SU-DHL-6 (cell line): ENCODE measurements at regions not wholly inside any gene's neighbourhood (a gene's known extent, or its start where the extent isn't known, plus 50 kb on each side); places are given as distances from the start of the nearest gene placed in this dataset.

Experiments
- H2AFZ ChIP-seq: fragments of 200-600 bp; sonication (generic); 2 replicates; pipeline ENCODE4 v1.6.1; 2014; ENCODE audit warnings: low read depth, mild to moderate bottlenecking, moderate library complexity, mixed read lengths, antibody characterized with exemption, low read length; ENCODE audit not compliant: severe bottlenecking
- H3F3A ChIP-seq: fragments of 200-600 bp; shearing (Covaris generic); 2 replicates; pipeline ENCODE4 v1.6.0; 2016; ENCODE audit warnings: antibody characterized with exemption, mild to moderate bottlenecking; ENCODE audit not compliant: insufficient read depth
- H3K27ac ChIP-seq: fragments of 200-600 bp; sonication (generic); 2 replicates; pipeline ENCODE4 v1.5.1; 2016; ENCODE audit warnings: low read depth, mild to moderate bottlenecking, low read length, moderate library complexity, mixed read lengths
- H3K27me3 ChIP-seq: fragments of 200-600 bp; sonication (generic), shearing (Covaris generic); 2 replicates; pipeline ENCODE4 v1.6.0; 2014; ENCODE audit warnings: mild to moderate bottlenecking, low read length
- H3K36me3 ChIP-seq: fragments of 200-600 bp; sonication (generic); 2 replicates; pipeline ENCODE4 v1.6.1; 2014; ENCODE audit warnings: mild to moderate bottlenecking, low read length, mixed read lengths
- H3K4me2 ChIP-seq: fragments of 300-600, 200-600 bp; shearing (Covaris generic), sonication (generic); 2 replicates; pipeline ENCODE4 v1.6.0; 2014; ENCODE audit warnings: low read length, low read depth, mild to moderate bottlenecking; ENCODE audit not compliant: poor library complexity, severe bottlenecking
- H3K4me3 ChIP-seq: fragments of 200-600 bp; sonication (generic); 2 replicates; pipeline ENCODE4 v1.5.1; 2014; ENCODE audit warnings: antibody characterized with exemption, low read length, mild to moderate bottlenecking, mixed read lengths; ENCODE audit not compliant: insufficient read depth, poor library complexity, severe bottlenecking
- H3K79me2 ChIP-seq: fragments of 200-600 bp; sonication (generic); 2 replicates; pipeline ENCODE4 v1.6.1; 2014; ENCODE audit warnings: mild to moderate bottlenecking, low read length, moderate library complexity; ENCODE audit not compliant: insufficient read depth
- H3K9ac ChIP-seq: fragments of 200-600 bp; sonication (generic); 2 replicates; pipeline ENCODE4 v1.7.0; 2014; ENCODE audit warnings: mild to moderate bottlenecking, low read length
- H3K9me2 ChIP-seq: fragments of 200-600 bp; sonication (generic); replicated peaks from 2 replicates; pipeline ENCODE4 v1.6.1; 2014; ENCODE audit warnings: low read length; ENCODE audit not compliant: insufficient read depth
- H3K9me3 ChIP-seq: fragments of 200-600 bp; sonication (generic); 2 replicates; pipeline ENCODE4 v1.6.1; 2014; ENCODE audit warnings: low read length, mixed read lengths; ENCODE audit not compliant: insufficient read depth
- H4K20me1 ChIP-seq: fragments of 200-600 bp; sonication (generic); 2 replicates; pipeline ENCODE4 v1.6.1; 2014; ENCODE audit warnings: low read depth, mild to moderate bottlenecking, antibody characterized with exemption, low read length, moderate library complexity, mixed read lengths
- CTCF ChIP-seq: fragments of 200-600 bp; sonication (generic); IDR thresholded peaks from one replicate; pipeline ENCODE4 v1.5.1; 2017; ENCODE audit warnings: antibody characterized with exemption, mild to moderate bottlenecking, low read length, moderate library complexity; ENCODE audit not compliant: insufficient read depth, poor library complexity, severe bottlenecking
- EZH2phosphoT487 ChIP-seq: fragments of 200-600 bp; sonication (generic), shearing (Covaris generic); conservative IDR thresholded peaks from 2 replicates; pipeline ENCODE4 v1.6.1; 2018; ENCODE audit warnings: mild to moderate bottlenecking, antibody characterized with exemption, low read length, moderate library complexity, mixed read lengths

DNA sequence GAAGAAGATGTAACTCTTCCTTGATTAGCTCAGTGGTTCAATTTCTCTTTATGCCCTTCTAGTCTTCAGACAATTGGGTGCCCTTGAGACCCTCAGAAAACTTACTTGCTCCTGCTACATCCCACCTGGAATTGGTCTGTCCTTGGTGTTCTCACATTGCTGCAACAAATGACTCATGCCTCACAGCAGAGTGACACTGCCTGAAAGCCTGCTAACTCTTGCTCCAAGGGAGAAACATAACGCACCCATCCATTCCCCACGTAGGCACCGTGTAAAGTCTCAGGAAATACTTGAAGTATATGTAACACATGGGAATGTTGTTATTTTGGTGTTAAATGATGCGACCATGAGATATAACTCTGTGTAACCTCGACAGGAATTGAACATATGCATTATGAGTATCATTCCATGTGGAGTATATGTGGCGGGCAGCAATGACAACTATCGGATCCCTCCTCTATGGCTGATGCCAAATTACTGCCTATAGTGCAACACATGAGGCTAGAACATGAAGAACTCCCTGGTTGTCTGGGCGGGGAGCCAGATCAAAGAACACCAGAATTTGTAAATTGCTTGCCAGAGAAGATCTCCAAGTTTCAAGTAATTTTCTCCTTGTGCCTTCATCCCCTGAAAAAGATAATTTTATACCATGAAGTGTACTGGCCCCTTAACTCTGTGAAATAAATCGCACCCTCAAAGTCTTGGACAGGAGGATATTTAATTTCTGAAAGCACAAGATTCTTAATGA is 231.3 kb upstream of the STK26 start:
- H3K4me3 ChIP-seq = no peak overlapping the region
- no peaks in the 10 kb centered on the region for H4K20me1 ChIP-seq
- no peak overlapping the region for H3K4me2 ChIP-seq
- no peaks in the 10 kb centered on the region for H3K36me3 ChIP-seq
- TF ChIP-seq CTCF (no peak), EZH2phosphoT487 (no peak)
- H3K27me3 ChIP-seq = no peaks in the 10 kb centered on the region
- no peak overlapping the region for H3K27ac ChIP-seq
- no peaks in the 10 kb centered on the region for H3K9me2 ChIP-seq
- no peaks in the 10 kb centered on the region for H3K9me3 ChIP-seq
- H3K79me2 ChIP-seq = no peaks in the 10 kb centered on the region
- H3K9ac ChIP-seq = no peak overlapping the region
- H3F3A ChIP-seq = no peaks in the 10 kb centered on the region
- H2AFZ ChIP-seq = no peak overlapping the region

- TF ChIP-seq CTCF = no peak
- no peak for TF ChIP-seq EZH2phosphoT487
- Histone ChIP-seq H3F3A (no peaks in the 10 kb centered on the region), H3K9ac (no peak overlapping the region), H3K27me3 (no peaks in the 10 kb centered on the region), H3K4me2 (peak overlapping the region; percentile 31), H3K79me2 (no peaks in the 10 kb centered on the region), H2AFZ (no peak overlapping the region), H3K4me3 (no peak overlapping the region), H3K9me3 (no peaks in the 10 kb centered on the region), H3K27ac (no peak overlapping the region), H3K36me3 (no peaks in the 10 kb centered on the region), H4K20me1 (no peaks in the 10 kb centered on the region), H3K9me2 (no peaks in the 10 kb centered on the region)
Measured at GRCh38 chrX:131792356-131792749, 230.7 kb upstream of the STK26 start.

GRCh38 chrX:131792789-131793462 is 230.2 kb upstream of the STK26 start:
- H3K4me3 ChIP-seq = no peak overlapping the region

More at GRCh38 chrX:131792789-131793462, 230.2 kb upstream of the STK26 start:
- Histone ChIP-seq H3K9me2 (no peaks in the 10 kb centered on the region), H3K27me3 (no peaks in the 10 kb centered on the region), H3K79me2 (no peaks in the 10 kb centered on the region), H3K27ac (peak overlapping the region; percentile 48; the same call in 1 of the 2 replicates), H3K9me3 (no peaks in the 10 kb centered on the region), H2AFZ (peak overlapping the region; percentile 81), H4K20me1 (no peaks in the 10 kb centered on the region), H3K9ac (peak overlapping the region; percentile 37; the same call in 1 of the 2 replicates), H3K4me2 (peak overlapping the region; percentile 78), H3F3A (no peaks in the 10 kb centered on the region), H3K36me3 (no peaks in the 10 kb centered on the region)
- TF ChIP-seq CTCF = peak; percentile 20
- TF ChIP-seq EZH2phosphoT487 = no peak
